ENCODE measurements at regions not wholly inside any gene's neighbourhood (a gene's known extent, or its start where the extent isn't known, plus 50 kb on each side); places are given as distances from the start of the nearest gene placed in this dataset.
A peak's percentile ranks its signal among the peaks of the same experiment; 100 is the strongest.
"Not testable (repeated sequence)": the region's sequence is repeated elsewhere in the genome, so short reads cannot be mapped to it uniquely, and the experiment has no call there.

- no peak for DNase-seq (ENCODE audit: low read depth, low spot score)
Measured at GRCh38 chr10:125531465-125531864, 151.5 kb downstream of the TEX36 start.

DNA sequence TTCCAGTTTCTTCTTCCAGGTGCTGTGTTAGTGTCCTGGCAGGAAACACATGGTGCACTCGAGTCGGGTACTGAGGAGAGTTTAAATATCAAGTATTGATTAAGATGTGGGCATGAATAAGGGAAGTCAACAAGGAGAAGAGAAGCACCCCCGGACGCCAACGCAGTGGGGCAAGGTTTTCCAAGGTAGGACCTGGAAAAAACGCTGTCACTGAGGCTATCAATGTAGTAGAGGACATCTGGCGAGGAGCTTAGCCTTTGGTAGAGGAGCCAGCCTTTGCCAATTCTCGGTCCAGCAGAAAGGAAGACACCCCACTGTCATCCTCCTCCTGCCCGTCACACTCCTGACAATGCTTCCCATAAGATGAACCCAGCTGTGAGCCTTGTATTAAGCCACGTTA, 159.6 kb downstream of the TEX36 start:
- in situ Hi-C loops (cut with HindIII; ENCODE audit: low pct_unique_long_range_greater_than_20kb, low sequenced_read_pairs): no loop called here
- DNase-seq (ENCODE audit: low read depth, low spot score): no peak

More at GRCh38 chr10:125531465-125531864, 151.5 kb downstream of the TEX36 start:
- in situ Hi-C loops (cut with HindIII; ENCODE audit: low pct_unique_long_range_greater_than_20kb, low sequenced_read_pairs): no loop called here

DNA sequence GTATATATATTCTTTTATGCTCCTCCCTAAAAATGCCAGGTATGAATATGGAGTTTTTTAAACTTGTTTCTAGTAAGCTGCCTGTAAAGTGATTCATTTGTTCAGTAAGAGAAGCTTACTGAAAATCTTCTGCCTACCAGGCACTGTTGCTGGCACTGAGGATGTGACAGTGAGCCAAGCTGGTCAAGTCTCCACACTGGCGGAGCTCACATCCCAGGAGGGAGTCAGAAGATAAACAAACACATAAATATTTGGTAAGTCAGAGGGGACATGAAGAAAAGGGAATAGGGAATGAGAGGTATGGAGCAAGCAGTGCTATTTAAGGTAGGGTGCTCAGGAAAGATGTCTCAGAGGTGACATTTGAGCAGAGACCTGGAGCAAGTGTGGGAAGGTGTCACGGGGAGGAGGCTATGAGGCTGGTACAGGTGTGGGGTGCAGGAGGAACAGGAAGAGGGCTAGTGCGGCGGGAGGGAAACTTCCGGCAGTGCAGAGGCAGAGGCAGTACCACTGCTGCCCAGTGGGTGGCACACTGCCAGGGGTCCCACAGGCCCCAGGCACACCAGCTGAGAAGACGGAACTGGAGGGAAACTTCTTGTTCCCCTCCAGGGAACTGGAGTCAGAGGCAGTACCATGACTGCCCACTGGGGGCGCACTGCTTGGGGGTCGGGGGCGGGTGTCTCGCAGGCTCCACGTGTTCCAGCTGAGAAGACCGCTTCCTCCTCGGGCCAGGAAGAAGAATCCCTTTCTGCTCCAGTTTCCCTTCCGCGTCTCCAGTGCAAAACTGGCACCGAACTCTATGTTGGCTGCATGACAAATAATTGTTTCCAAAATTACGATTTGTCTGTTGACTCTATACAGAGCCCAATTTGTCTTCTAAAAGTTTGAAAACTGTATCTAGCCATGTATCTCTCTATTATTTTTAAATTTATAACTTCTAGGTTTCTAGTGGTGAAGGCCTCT, 161.0 kb downstream of the TEX36 start:
- in situ Hi-C loops (cut with HindIII; ENCODE audit: low pct_unique_long_range_greater_than_20kb, low sequenced_read_pairs): no loop called here
- peak; percentile 35 for DNase-seq (ENCODE audit: low read depth, low spot score)

- in situ Hi-C loops (cut with HindIII; ENCODE audit: low pct_unique_long_range_greater_than_20kb, low sequenced_read_pairs): no loop called here
- DNase-seq (ENCODE audit: low read depth, low spot score): no peak
Measured at GRCh38 chr10:125520968-125521367, 162.0 kb downstream of the TEX36 start.

- DNase-seq (ENCODE audit: low read depth, low spot score); in situ Hi-C loops (cut with HindIII; ENCODE audit: low pct_unique_long_range_greater_than_20kb, low sequenced_read_pairs): not testable (repeated sequence)
Measured at GRCh38 chr10:125518397-125518796, 164.6 kb downstream of the TEX36 start.

DNA sequence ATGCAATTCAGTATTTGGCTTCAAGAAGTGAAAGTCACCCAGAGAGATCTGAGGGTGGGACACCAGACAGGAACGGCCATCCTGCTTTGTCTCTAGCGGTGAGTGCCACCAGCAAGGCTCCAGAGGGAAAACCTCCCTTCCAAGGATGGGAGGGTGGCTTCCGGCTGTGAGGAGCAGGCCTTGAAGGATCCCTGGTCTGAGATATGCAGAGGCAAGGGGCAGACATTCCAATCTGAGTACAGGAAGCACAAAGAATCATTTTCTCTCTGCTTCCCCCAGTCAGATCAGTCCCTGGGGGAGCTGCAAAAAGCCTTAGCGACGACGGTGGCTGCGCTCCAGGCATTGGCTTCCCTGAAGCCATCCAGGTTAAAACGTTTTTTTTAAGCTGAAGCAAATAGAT, 167.4 kb downstream of the TEX36 start:
- in situ Hi-C loops (cut with HindIII; ENCODE audit: low pct_unique_long_range_greater_than_20kb, low sequenced_read_pairs): no loop called here
- DNase-seq (ENCODE audit: low read depth, low spot score): no peak

DNA sequence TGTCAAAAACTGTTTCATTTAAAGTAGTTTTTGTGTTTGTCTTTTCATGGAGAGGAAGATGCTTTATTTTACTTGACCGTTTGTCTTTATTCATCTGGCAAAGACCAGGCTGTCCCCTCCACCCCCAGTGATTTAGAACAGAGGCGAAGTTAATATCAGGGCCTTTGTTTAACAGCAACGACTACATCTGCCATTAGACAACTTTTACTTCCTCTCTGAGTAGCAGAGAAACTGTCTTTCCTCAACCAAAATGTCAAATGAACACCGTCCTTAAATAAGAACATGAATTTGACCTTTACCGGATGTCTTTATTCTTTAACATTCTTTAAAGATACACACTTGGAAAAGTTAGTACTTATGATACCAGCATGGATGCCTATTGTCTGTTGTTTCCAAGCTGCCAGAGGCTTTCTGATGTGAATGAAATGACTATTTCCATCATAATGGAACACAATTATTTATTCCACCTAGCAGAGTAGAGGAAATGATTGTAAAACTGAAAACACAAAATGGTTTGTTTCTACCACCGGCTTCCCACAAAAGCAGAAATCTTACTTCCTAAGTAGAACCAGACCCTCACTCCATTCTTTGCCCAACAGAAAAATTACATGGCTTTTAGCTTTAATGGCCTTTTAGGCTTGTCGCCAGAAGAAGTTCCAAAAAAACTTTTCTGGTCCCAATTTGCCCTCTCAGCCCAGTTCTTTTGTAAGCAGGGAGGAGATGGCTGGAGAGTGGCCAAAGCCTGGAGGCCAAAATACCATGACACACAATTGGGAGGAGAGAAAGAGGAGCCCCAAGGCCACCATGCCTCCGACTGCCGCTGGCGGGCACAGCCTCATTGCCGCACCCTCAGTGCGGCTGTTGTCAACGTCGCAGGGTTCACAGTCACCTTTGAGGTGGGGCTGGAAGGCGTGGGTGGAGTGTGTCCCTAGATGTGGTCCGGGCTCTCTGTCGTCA, 168.5 kb downstream of the TEX36 start:
- in situ Hi-C loops (cut with HindIII; ENCODE audit: low pct_unique_long_range_greater_than_20kb, low sequenced_read_pairs): no loop called here
- DNase-seq (ENCODE audit: low read depth, low spot score): no peak

GRCh38 chr10:125513429-125514182, 169.4 kb downstream of the TEX36 start:
- no peak for DNase-seq (ENCODE audit: low read depth, low spot score)
- in situ Hi-C loops (cut with HindIII; ENCODE audit: low pct_unique_long_range_greater_than_20kb, low sequenced_read_pairs): no loop called here

DNA sequence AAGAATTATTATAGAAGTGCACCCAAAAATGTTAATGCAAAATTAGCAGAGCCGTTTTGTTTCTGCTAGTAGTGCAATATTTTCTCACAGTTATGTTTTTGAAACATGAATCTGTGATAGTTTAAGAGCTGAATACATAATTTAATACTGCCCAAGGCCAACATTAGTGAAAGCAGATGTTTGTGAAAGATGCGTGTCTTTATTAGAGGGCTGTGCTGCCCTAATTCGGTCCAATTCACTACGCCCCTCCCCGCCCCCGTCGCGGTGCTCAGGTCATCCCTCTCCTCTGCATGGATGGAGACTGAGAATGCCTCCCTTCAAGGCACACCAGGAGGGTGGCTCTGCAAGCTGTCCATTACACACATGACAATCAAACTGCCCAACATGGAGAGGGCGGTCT, 172.0 kb downstream of the TEX36 start:
- DNase-seq (ENCODE audit: low read depth, low spot score): no peak
- in situ Hi-C loops (cut with HindIII; ENCODE audit: low pct_unique_long_range_greater_than_20kb, low sequenced_read_pairs): no loop called here

- DNase-seq (ENCODE audit: low read depth, low spot score): no peak
- in situ Hi-C loops (cut with HindIII; ENCODE audit: low pct_unique_long_range_greater_than_20kb, low sequenced_read_pairs): no loop called here
Measured at GRCh38 chr10:125505648-125506047, 177.3 kb downstream of the TEX36 start.

GRCh38 chr10:125502276-125502675, 180.7 kb downstream of the TEX36 start:
- in situ Hi-C loops (cut with HindIII; ENCODE audit: low pct_unique_long_range_greater_than_20kb, low sequenced_read_pairs): no loop called here
- DNase-seq (ENCODE audit: low read depth, low spot score): no peak

DNA sequence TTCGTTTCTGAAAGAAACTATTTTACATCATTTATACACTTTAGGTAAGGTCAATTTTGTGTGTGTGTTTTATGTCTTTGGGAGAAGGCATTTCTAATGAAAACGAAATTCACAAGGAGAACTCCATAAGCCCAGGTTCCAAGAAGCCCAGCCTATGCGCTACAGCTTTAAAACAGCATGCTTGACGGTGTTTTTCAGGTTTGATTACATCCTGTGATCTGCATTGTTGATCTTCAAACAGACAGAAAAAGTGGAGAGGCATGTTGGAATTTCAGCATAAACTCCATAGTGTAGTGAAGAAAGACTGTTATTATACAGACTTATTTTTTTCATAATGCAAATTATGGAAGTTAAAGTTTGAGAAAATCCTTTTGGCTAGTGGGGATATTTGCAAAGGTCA, 187.6 kb downstream of the TEX36 start:
- DNase-seq (ENCODE audit: low read depth, low spot score): no peak
- in situ Hi-C loops (cut with HindIII; ENCODE audit: low pct_unique_long_range_greater_than_20kb, low sequenced_read_pairs): no loop called here

DNA sequence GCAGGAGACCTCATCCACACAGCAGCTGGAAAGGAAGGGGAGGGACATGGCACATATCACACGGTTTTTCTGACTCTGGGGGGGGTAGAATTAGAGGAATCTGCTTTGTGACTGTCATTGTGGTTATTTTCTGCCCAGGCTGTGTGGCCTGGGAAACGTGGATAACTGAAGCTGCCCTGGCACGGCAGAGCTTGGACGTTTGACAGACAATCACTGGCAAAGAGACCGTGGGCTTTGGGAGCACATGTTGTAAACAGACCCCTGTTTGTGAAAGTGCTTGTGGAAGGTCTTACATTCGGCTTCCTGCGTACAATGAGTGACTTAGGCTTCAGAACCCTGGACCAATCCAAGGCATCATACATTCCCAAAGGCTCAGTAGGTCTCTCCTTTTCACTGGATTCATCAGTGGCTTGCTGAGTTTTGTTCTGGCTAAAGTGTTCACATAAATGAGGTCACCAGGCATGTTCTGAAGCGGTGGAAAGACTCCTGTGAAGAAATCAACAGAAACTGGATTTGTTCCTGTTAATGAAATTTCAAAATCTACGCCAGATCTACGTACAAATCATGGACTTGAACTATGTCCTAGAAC, 188.2 kb downstream of the TEX36 start:
- in situ Hi-C loops (cut with HindIII; ENCODE audit: low pct_unique_long_range_greater_than_20kb, low sequenced_read_pairs): no loop called here
- no peak for DNase-seq (ENCODE audit: low read depth, low spot score)

- in situ Hi-C loops (cut with HindIII; ENCODE audit: low pct_unique_long_range_greater_than_20kb, low sequenced_read_pairs): no loop called here
- DNase-seq (ENCODE audit: low read depth, low spot score): no peak
Measured at GRCh38 chr10:125491381-125491780, 191.6 kb downstream of the TEX36 start.

GRCh38 chr10:125489731-125490130, 193.2 kb downstream of the TEX36 start:
- in situ Hi-C loops (cut with HindIII; ENCODE audit: low pct_unique_long_range_greater_than_20kb, low sequenced_read_pairs): no loop called here
- DNase-seq (ENCODE audit: low read depth, low spot score): no peak

GRCh38 chr10:125485665-125486064, 197.3 kb downstream of the TEX36 start:
- DNase-seq (ENCODE audit: low read depth, low spot score): no peak
- in situ Hi-C loops (cut with HindIII; ENCODE audit: low pct_unique_long_range_greater_than_20kb, low sequenced_read_pairs): no loop called here

DNA sequence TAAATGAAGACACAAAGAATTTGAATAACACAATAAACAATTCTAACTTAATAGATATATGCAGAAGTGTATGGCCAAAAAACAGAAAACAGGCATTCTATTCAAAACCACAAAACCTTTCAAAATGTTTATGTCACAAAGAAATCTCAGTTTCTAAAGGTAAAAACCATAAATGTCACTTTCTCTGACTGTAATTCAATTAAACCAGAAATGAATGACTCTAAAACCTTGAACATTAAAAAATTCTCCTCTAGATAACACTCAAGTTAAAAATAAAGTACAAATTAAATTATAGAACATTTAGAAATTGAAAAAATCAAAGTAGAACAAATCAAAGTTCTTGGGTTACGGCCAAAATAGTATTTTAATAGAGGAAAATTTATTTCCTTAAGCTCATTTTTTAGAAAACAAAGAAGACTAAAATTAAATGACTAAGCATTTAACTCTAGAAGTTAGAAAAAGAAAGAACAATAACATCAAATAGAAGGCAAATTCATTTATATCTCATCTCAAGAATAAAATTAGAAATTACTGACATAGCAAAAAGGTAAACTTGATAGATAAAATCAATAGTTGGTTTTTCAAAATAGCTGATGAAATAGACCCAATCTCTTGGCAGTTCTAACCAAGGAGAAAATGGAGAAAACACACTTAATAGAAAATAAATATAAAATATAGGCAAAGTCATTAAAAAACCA, 198.8 kb downstream of the TEX36 start:
- in situ Hi-C loops (cut with HindIII; ENCODE audit: low pct_unique_long_range_greater_than_20kb, low sequenced_read_pairs): no loop called here
- no peak for DNase-seq (ENCODE audit: low read depth, low spot score)
